Vagina (tissue), 2 donors: ENCODE measurements at regions not wholly inside any gene's neighbourhood (a gene's known extent, or its start where the extent isn't known, plus 50 kb on each side); places are given as distances from the start of the nearest gene placed in this dataset.

Experiments used
- DNase-seq, 2 donors: peaks; one replicate each; pipeline ENCODE4 v3.0.0-alpha.2; 2017; ENCODE audit errors: extremely low spot score in 2 of 2
- H3K27ac ChIP-seq: fragments of 200-600 bp; sonication (generic); one replicate; pipeline ENCODE4 v1.5.1; 2019
- H3K27me3 ChIP-seq: fragments of 200-600 bp; sonication (generic); one replicate; pipeline ENCODE4 v1.5.1; 2019
- H3K36me3 ChIP-seq, 2 donors: fragments of 200-600 bp; sonication (generic); one replicate each; pipeline ENCODE4 v1.5.1; 2017 to 2019
- H3K4me1 ChIP-seq: fragments of 200-600 bp; sonication (generic); one replicate; pipeline ENCODE4 v1.5.1; 2019
- H3K4me3 ChIP-seq, 2 donors: fragments of 200-600 bp; sonication (generic); 1 replicate in 1 of 2; 2 replicates in 1 of 2; pipeline ENCODE4 v1.5.1; 2016 to 2019
- H3K9me3 ChIP-seq: fragments of 200-600 bp; sonication (generic); one replicate; pipeline ENCODE4 v1.5.1; 2019
- CTCF ChIP-seq, 3 experiments: fragments of 450-650 bp in 2 of 3; fragments of 200-600 bp in 1 of 3; sonication (generic) in 1 of 3; IDR thresholded peaks; one replicate each; pipeline ENCODE4 v1.5.1; 2017 to 2019; ENCODE audit warnings: antibody characterized with exemption in 3 of 3, mild to moderate bottlenecking in 2 of 3, moderate library complexity in 2 of 3
- POLR2A ChIP-seq, 2 donors: fragments of 450-650 bp; IDR thresholded peaks; one replicate each; pipeline ENCODE4 v1.6.1; 2017; ENCODE audit warnings: antibody characterized with exemption in 2 of 2, mild to moderate bottlenecking in 2 of 2, moderate library complexity in 2 of 2
- POLR2AphosphoS5 ChIP-seq, 2 donors: sonication (generic); formaldehyde crosslinking; IDR thresholded peaks; one replicate each; pipeline ENCODE4 v1.9.0; 2017; ENCODE audit warnings: antibody characterized with exemption in 2 of 2, mild to moderate bottlenecking in 2 of 2, low read depth in 1 of 2; ENCODE audit not compliant: insufficient read depth in 1 of 2
- intact Hi-C: fragments of 100-400 bp; cut with DNase I; formaldehyde crosslinking; loops from one replicate; pipeline ENCODE4 v1.15.1; 2023

DNA sequence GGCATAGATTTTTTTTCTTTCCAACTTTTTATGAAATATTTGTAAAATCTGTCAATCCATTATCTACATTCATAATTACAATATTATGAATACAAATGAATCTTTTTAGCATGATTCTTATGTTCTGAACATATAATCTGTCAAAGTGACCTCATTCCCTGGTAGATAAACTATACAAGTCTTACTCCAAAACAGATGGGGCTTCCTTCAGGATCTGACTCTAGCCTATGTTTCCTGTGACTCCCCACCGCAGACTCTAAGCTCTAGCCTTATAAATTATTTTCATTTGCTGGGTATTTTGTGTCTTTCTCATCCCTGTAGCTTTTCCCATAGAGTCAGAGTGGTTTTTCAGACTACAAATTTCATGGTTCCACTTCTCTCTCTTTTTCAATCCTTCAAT is 202.1 kb upstream of the KITLG start:
- Histone ChIP-seq H3K4me3 (no peak overlapping the region), H3K9me3 (no peaks in the 10 kb centered on the region), H3K27me3 (no peaks in the 10 kb centered on the region), H3K27ac (no peak overlapping the region), H3K36me3 (no peaks in the 10 kb centered on the region), H3K4me1 (no peaks in the 10 kb centered on the region)
- no peak for TF ChIP-seq POLR2AphosphoS5 (IDR thresholded peaks at IDR 0.05; ENCODE audit: insufficient read depth in 1 of 2, low read depth in 1 of 2)
- TF ChIP-seq CTCF (IDR thresholded peaks at IDR 0.05): no peak
- TF ChIP-seq POLR2A (IDR thresholded peaks at IDR 0.05): no peak
- intact Hi-C loops: no loop called here
- no peak for DNase-seq

- no peaks in the 10 kb centered on the region for H3K9me3 ChIP-seq
- no peaks in the 10 kb centered on the region for H3K4me1 ChIP-seq
- TF ChIP-seq CTCF (IDR thresholded peaks at IDR 0.05) (no peak), POLR2AphosphoS5 (IDR thresholded peaks at IDR 0.05; ENCODE audit: insufficient read depth in 1 of 2, low read depth in 1 of 2) (no peak)
- H3K27ac ChIP-seq: no peak overlapping the region
- no peak overlapping the region for H3K4me3 ChIP-seq
- H3K27me3 ChIP-seq: no peaks in the 10 kb centered on the region
- H3K36me3 ChIP-seq: no peaks in the 10 kb centered on the region
- intact Hi-C loops: no loop called here
- no peak for DNase-seq
Measured at GRCh38 chr12:88781909-88782308, 201.6 kb upstream of the KITLG start.

DNA sequence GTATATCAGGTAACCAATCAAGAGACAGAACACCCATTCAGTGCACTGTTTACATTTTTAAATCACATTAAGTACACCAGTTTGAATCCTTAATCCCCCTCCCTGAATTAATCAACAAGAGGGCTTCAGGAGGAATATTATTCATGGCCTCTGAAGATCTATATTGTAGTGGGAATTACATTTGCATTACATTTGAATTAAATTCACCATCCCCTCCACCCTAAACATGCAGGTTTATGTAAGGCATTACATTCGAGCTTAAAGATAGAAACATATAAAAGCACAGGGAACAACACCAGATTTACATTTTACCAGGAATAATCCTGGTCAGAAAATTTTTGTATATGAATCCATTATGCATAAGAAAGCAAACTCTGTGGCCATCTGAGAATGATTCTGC is 197.8 kb upstream of the KITLG start:
- Histone ChIP-seq H3K27me3 (no peaks in the 10 kb centered on the region), H3K4me3 (no peak overlapping the region), H3K36me3 (no peaks in the 10 kb centered on the region), H3K4me1 (no peaks in the 10 kb centered on the region), H3K27ac (no peak overlapping the region), H3K9me3 (no peaks in the 10 kb centered on the region)
- TF ChIP-seq CTCF (IDR thresholded peaks at IDR 0.05) (no peak), POLR2AphosphoS5 (IDR thresholded peaks at IDR 0.05; ENCODE audit: insufficient read depth in 1 of 2, low read depth in 1 of 2) (no peak), POLR2A (IDR thresholded peaks at IDR 0.05) (no peak)
- no peak for DNase-seq
- intact Hi-C loops: no loop called here

- H3K4me1 ChIP-seq: no peaks in the 10 kb centered on the region
- DNase-seq: no peak
- no peak overlapping the region for H3K27ac ChIP-seq
- H3K27me3 ChIP-seq: no peaks in the 10 kb centered on the region
- TF ChIP-seq CTCF (IDR thresholded peaks at IDR 0.05) (no peak), POLR2A (IDR thresholded peaks at IDR 0.05) (no peak), POLR2AphosphoS5 (IDR thresholded peaks at IDR 0.05; ENCODE audit: insufficient read depth in 1 of 2, low read depth in 1 of 2) (no peak)
- intact Hi-C loops: no loop called here
- no peaks in the 10 kb centered on the region for H3K9me3 ChIP-seq
- no peak overlapping the region for H3K4me3 ChIP-seq
- H3K36me3 ChIP-seq: no peaks in the 10 kb centered on the region
Measured at GRCh38 chr12:88775742-88776151, 195.5 kb upstream of the KITLG start.

GRCh38 chr12:88767699-88768098 is 187.4 kb upstream of the KITLG start:
- no peaks in the 10 kb centered on the region for H3K36me3 ChIP-seq
- TF ChIP-seq POLR2AphosphoS5 (IDR thresholded peaks at IDR 0.05; ENCODE audit: insufficient read depth in 1 of 2, low read depth in 1 of 2) (no peak), CTCF (IDR thresholded peaks at IDR 0.05) (no peak), POLR2A (IDR thresholded peaks at IDR 0.05) (no peak)
- no peaks in the 10 kb centered on the region for H3K27me3 ChIP-seq
- H3K4me1 ChIP-seq: no peaks in the 10 kb centered on the region
- no peak overlapping the region for H3K27ac ChIP-seq
- intact Hi-C loops: no loop called here
- H3K9me3 ChIP-seq: no peaks in the 10 kb centered on the region
- H3K4me3 ChIP-seq: no peak overlapping the region
- no peak for DNase-seq
